Activated naive CD4-positive, alpha-beta T cell treated with anti-CD3 and anti-CD28 coated beads for 36 hours (primary cell): ENCODE measurements at regions not wholly inside any gene's neighbourhood (a gene's known extent, or its start where the extent isn't known, plus 50 kb on each side); places are given as distances from the start of the nearest gene placed in this dataset.

Experiments
- CTCF ChIA-PET: fragments of 350-600 bp; sonication (Branson Sonifier 250); formaldehyde crosslinking; loops from one replicate; lab custom pipeline; 2021; ENCODE audit warnings: antibody characterized with exemption; lab: Charles Lee
- DNase-seq: peaks from one replicate; pipeline ENCODE4 v3.0.0-alpha.2; 2020
- H3K27ac Mint-ChIP-seq: one replicate; pipeline ENCODE4 v1.8.0; 2021; ENCODE audit warnings: mild to moderate bottlenecking, mixed read lengths
- H3K27me3 Mint-ChIP-seq: one replicate; pipeline ENCODE4 v1.8.0; 2021; ENCODE audit warnings: low read depth, mixed read lengths
- H3K36me3 Mint-ChIP-seq: one replicate; pipeline ENCODE4 v1.8.0; 2021; ENCODE audit warnings: low read depth, mixed read lengths
- H3K4me1 Mint-ChIP-seq: one replicate; pipeline ENCODE4 v1.8.0; 2021; ENCODE audit warnings: low read depth, mixed read lengths
- H3K4me3 Mint-ChIP-seq: one replicate; pipeline ENCODE4 v1.8.0; 2021; ENCODE audit warnings: mild to moderate bottlenecking, moderate library complexity, mixed read lengths
- H3K9me3 Mint-ChIP-seq: one replicate; pipeline ENCODE4 v1.8.0; 2021; ENCODE audit warnings: mixed read lengths
- intact Hi-C: fragments of 100-400 bp; cut with micrococcal nuclease; formaldehyde crosslinking; loops from one replicate; pipeline ENCODE4 v1.15.1; 2023

- Mint-ChIP-seq H3K27ac (no peak overlapping the region), H3K9me3 (no peaks in the 10 kb centered on the region), H3K27me3 (peaks cover 3% of the 10 kb centered on the region), H3K4me1 (no peaks in the 10 kb centered on the region), H3K4me3 (no peak overlapping the region), H3K36me3 (no peaks in the 10 kb centered on the region)
- CTCF ChIA-PET, result interaction anchor here (0.7 kb wide), 1 partner anchor 885 kb away, joined by 4 read pairs; no protein-coding TSS in a partner anchor
- intact Hi-C loops, result no loop called here
- DNase-seq, result no peak
Measured at GRCh38 chr2:45318686-45319085, 292.4 kb downstream of the SRBD1 start.

- Mint-ChIP-seq H3K4me1 (no peaks in the 10 kb centered on the region), H3K27ac (no peak overlapping the region), H3K36me3 (no peaks in the 10 kb centered on the region), H3K9me3 (no peaks in the 10 kb centered on the region), H3K27me3 (peaks cover 3% of the 10 kb centered on the region), H3K4me3 (no peak overlapping the region)
- DNase-seq, result no peak
- intact Hi-C loops, result no loop called here
- CTCF ChIA-PET, result interaction anchor here (1.1 kb wide), 1 partner anchor 12 kb away, joined by 3 read pairs; no protein-coding TSS in a partner anchor
Measured at GRCh38 chr2:45316576-45317338, 294.3 kb downstream of the SRBD1 start.

- DNase-seq, result no peak
- CTCF ChIA-PET, result no interaction called here
- no peak overlapping the region for H3K27ac Mint-ChIP-seq
- no peaks in the 10 kb centered on the region for H3K36me3 Mint-ChIP-seq
- peaks cover 3% of the 10 kb centered on the region for H3K27me3 Mint-ChIP-seq
- no peaks in the 10 kb centered on the region for H3K4me1 Mint-ChIP-seq
- no peak overlapping the region for H3K4me3 Mint-ChIP-seq
- intact Hi-C loops, result no loop called here
- H3K9me3 Mint-ChIP-seq, result no peaks in the 10 kb centered on the region
Measured at GRCh38 chr2:45315861-45316260, 295.2 kb downstream of the SRBD1 start.

GRCh38 chr2:45312275-45312674, 298.8 kb downstream of the SRBD1 start:
- no peaks in the 10 kb centered on the region for H3K27me3 Mint-ChIP-seq
- CTCF ChIA-PET, result no interaction called here

GRCh38 chr2:45311559-45311958, 299.5 kb downstream of the SRBD1 start:
- DNase-seq, result no peak
- intact Hi-C loops, result no loop called here
- H3K4me1 Mint-ChIP-seq, result no peaks in the 10 kb centered on the region
- no peaks in the 10 kb centered on the region for H3K36me3 Mint-ChIP-seq
- H3K4me3 Mint-ChIP-seq, result no peak overlapping the region
- no peaks in the 10 kb centered on the region for H3K27me3 Mint-ChIP-seq
- CTCF ChIA-PET, result no interaction called here
- no peak overlapping the region for H3K27ac Mint-ChIP-seq
- H3K9me3 Mint-ChIP-seq, result no peaks in the 10 kb centered on the region

More at GRCh38 chr2:45312275-45312674, 298.8 kb downstream of the SRBD1 start:
- no peaks in the 10 kb centered on the region for H3K4me1 Mint-ChIP-seq
- intact Hi-C loops, result no loop called here
- H3K27ac Mint-ChIP-seq, result no peak overlapping the region
- H3K9me3 Mint-ChIP-seq, result no peaks in the 10 kb centered on the region
- H3K36me3 Mint-ChIP-seq, result no peaks in the 10 kb centered on the region
- DNase-seq, result no peak
- no peak overlapping the region for H3K4me3 Mint-ChIP-seq

GRCh38 chr2:45307147-45307546, 297.9 kb upstream of the SIX2 start:
- Mint-ChIP-seq H3K4me1 (no peaks in the 10 kb centered on the region), H3K27me3 (no peaks in the 10 kb centered on the region), H3K36me3 (no peaks in the 10 kb centered on the region), H3K9me3 (no peaks in the 10 kb centered on the region), H3K27ac (no peak overlapping the region), H3K4me3 (no peak overlapping the region)
- DNase-seq, result no peak
- CTCF ChIA-PET, result interaction anchor here (0.6 kb wide), 1 partner anchor 240 kb away, joined by 3 read pairs; no protein-coding TSS in a partner anchor
- intact Hi-C loops, result no loop called here

GRCh38 chr2:45305599-45305998, 296.3 kb upstream of the SIX2 start:
- intact Hi-C loops, result no loop called here
- Mint-ChIP-seq H3K4me3 (no peak overlapping the region), H3K4me1 (no peaks in the 10 kb centered on the region), H3K36me3 (no peaks in the 10 kb centered on the region), H3K27ac (no peak overlapping the region), H3K9me3 (no peaks in the 10 kb centered on the region), H3K27me3 (peaks cover 4% of the 10 kb centered on the region)
- CTCF ChIA-PET, result no interaction called here
- no peak for DNase-seq

GRCh38 chr2:45303417-45304202, 294.4 kb upstream of the SIX2 start:
- CTCF ChIA-PET, result no interaction called here
- no peak overlapping the region for H3K4me3 Mint-ChIP-seq
- no peaks in the 10 kb centered on the region for H3K36me3 Mint-ChIP-seq
- H3K27me3 Mint-ChIP-seq, result peaks cover 4% of the 10 kb centered on the region
- H3K9me3 Mint-ChIP-seq, result no peaks in the 10 kb centered on the region
- no peak overlapping the region for H3K27ac Mint-ChIP-seq
- no peak for DNase-seq
- intact Hi-C loops, result no loop called here
- no peaks in the 10 kb centered on the region for H3K4me1 Mint-ChIP-seq

GRCh38 chr2:45301307-45302277, 292.3 kb upstream of the SIX2 start:
- Mint-ChIP-seq H3K4me3 (no peak overlapping the region), H3K27me3 (peaks cover 4% of the 10 kb centered on the region), H3K27ac (no peak overlapping the region), H3K9me3 (no peaks in the 10 kb centered on the region), H3K36me3 (no peaks in the 10 kb centered on the region), H3K4me1 (no peaks in the 10 kb centered on the region)
- CTCF ChIA-PET, result no interaction called here
- no peak for DNase-seq
- intact Hi-C loops, result no loop called here

GRCh38 chr2:45300026-45300750, 290.9 kb upstream of the SIX2 start:
- peaks cover 4% of the 10 kb centered on the region for H3K27me3 Mint-ChIP-seq
- H3K4me1 Mint-ChIP-seq, result no peaks in the 10 kb centered on the region
- no peak for DNase-seq
- intact Hi-C loops, result no loop called here
- H3K9me3 Mint-ChIP-seq, result no peaks in the 10 kb centered on the region
- H3K27ac Mint-ChIP-seq, result no peak overlapping the region
- CTCF ChIA-PET, result no interaction called here
- no peak overlapping the region for H3K4me3 Mint-ChIP-seq
- no peaks in the 10 kb centered on the region for H3K36me3 Mint-ChIP-seq

GRCh38 chr2:45299361-45299760, 290.1 kb upstream of the SIX2 start:
- Mint-ChIP-seq H3K9me3 (no peaks in the 10 kb centered on the region), H3K27me3 (peaks cover 4% of the 10 kb centered on the region), H3K4me1 (no peaks in the 10 kb centered on the region), H3K4me3 (no peak overlapping the region), H3K36me3 (no peaks in the 10 kb centered on the region), H3K27ac (no peak overlapping the region)
- CTCF ChIA-PET, result no interaction called here
- intact Hi-C loops, result no loop called here
- no peak for DNase-seq
